Astrocyte of the spinal cord (primary cell): ENCODE measurements at regions not wholly inside any gene's neighbourhood (a gene's known extent, or its start where the extent isn't known, plus 50 kb on each side); places are given as distances from the start of the nearest gene placed in this dataset.
A peak's percentile ranks its signal among the peaks of the same experiment; 100 is the strongest.

Experiments
- DNase-seq: peaks from one replicate; pipeline ENCODE4 v3.0.0; 2011; ENCODE audit warnings: low read depth, low spot score
- H3K4me3 ChIP-seq: 2 replicates; pipeline ENCODE4 v1.5.1; 2011; ENCODE audit warnings: low read depth, mild to moderate bottlenecking, low read length, moderate library complexity
- in situ Hi-C: cut with HindIII; loops from 2 replicates; pipeline ENCODE4 v1.10.0; 2017; ENCODE audit warnings: low sequenced_read_pairs
- TF ChIP-seq, protein P1 (sequence below): IDR thresholded peaks from 2 replicates; pipeline ENCODE4 v1.5.1; 2012; ENCODE audit warnings: low read depth, mild to moderate bottlenecking, low read length, inconsistent platforms

DNA sequence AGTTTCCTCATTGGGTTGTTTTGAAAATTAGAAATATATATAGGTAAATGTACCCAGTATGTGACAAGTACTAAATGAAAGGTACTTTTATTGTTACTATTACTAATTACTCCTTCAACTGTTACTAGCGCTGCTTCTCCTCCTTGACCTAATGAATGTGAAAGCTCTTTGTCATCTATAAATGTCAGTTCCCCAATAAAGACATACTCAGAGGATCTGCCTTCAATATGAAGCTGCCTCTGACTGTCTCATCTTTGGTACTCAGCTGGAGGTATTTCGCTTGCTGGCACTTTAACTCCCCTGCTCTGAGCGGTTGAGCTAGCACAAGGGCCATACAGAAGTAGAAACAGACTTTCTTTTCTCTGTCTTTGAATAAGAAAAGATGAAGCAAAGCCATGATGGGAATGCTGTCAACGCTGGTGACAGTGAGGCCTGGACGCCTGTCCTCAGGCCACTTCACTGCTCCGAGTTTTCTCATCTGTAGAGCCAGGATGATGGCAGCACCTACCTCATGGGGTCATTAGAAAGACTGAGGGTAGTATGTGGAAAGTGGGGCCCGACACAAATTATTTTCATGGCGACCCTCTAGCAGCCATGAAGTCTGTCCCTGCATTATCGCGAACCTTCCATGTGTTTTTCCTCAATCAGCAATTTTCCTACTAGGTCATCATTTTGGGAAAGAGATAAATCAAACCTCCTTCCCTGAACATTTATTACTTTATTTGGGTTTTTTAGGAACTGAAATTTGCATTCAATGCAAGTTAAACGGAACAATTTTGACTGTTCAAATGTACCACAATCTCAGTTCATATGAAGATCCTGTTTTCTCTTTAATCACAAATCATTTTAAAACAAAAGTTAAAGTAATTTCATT lies 55.9 kb upstream of the SNX9 start:
- H3K4me3 ChIP-seq: no peak overlapping the region
- TF ChIP-seq, protein P1, sequence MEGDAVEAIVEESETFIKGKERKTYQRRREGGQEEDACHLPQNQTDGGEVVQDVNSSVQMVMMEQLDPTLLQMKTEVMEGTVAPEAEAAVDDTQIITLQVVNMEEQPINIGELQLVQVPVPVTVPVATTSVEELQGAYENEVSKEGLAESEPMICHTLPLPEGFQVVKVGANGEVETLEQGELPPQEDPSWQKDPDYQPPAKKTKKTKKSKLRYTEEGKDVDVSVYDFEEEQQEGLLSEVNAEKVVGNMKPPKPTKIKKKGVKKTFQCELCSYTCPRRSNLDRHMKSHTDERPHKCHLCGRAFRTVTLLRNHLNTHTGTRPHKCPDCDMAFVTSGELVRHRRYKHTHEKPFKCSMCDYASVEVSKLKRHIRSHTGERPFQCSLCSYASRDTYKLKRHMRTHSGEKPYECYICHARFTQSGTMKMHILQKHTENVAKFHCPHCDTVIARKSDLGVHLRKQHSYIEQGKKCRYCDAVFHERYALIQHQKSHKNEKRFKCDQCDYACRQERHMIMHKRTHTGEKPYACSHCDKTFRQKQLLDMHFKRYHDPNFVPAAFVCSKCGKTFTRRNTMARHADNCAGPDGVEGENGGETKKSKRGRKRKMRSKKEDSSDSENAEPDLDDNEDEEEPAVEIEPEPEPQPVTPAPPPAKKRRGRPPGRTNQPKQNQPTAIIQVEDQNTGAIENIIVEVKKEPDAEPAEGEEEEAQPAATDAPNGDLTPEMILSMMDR: no peak
- in situ Hi-C loops: no loop called here
- DNase-seq: no peak

DNA sequence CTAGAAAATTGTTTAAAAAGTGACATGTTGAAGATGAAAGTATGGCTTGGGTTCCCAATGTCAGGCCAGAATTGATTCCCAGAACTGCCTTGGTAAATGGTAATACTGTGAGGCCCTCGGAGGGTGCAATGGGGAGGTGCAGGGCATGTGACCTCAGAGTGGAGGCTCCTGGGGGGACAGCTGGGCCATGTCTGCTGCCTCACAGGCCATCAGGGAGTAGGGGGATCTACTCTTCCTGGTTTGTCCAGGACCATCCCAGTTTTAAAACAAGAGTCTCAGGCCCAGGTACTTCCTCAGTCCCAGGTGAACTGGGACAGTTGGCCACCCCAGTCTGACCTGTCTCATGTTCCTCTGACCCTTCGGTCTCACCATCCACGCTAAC lies 55.3 kb upstream of the SNX9 start:
- in situ Hi-C loops: no loop called here
- TF ChIP-seq, protein P1: no peak
- H3K4me3 ChIP-seq: no peak overlapping the region
- no peak for DNase-seq

DNA sequence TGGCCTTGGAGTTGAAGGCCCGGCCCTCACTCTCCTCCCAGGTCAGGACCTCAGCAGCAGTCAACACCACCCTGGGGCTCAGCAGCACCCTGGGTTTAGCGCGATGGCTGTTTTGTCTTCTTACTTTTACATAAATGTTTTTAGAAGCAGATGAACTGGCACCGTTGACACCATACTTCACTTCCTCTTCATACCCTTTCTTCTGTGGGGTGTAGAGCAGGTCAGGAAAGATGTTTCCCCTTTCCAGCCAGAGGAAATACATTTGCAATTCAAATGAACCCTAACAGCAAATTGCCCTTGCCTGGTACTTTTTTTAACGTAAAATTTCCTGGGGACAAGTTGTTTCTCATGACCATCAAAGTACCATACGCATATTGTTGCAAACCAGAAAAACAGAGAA lies 54.7 kb upstream of the SNX9 start:
- DNase-seq: no peak
- no peak overlapping the region for H3K4me3 ChIP-seq
- in situ Hi-C loops: no loop called here
- TF ChIP-seq, protein P1: no peak

DNA sequence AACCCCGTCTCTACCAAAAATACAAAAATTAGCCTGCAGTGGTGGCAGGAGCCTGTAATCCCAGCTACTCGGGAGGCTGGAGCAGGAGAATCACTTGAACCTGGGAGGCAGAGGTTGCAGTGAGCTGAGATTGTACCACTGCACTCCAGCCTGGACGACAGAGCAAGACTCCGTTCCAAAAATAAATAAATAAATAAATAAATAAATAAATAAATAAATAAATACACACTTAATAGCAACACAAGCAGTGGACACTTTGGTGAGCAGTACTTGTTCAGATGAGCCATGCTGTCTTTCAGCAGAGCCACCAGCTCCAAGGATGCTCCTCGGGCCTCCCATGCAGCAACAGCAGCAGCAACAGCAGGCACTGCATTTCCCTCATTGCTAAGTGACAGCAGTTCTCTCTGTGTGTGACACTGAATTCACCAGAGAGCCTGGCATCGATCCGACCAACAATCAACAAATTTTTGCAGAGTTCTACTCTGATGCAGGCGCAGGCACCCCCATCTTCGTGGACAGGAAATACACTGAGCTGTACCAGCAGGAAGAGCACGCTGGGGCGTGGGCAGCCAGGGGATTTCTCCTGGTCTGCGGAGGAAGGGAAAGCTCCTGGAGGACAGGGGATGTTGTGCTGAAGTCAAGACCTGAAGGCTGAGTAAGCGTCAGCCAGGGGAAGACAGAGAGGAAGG lies 54.0 kb upstream of the SNX9 start:
- in situ Hi-C loops: no loop called here
- TF ChIP-seq, protein P1: no peak

GRCh38 chr6:157769776-157770426 lies 53.1 kb upstream of the SNX9 start:
- no peak for DNase-seq
- in situ Hi-C loops: no loop called here

More for the DNA sequence above, 54.0 kb upstream of the SNX9 start:
- DNase-seq: no peak
- no peak overlapping the region for H3K4me3 ChIP-seq

DNA sequence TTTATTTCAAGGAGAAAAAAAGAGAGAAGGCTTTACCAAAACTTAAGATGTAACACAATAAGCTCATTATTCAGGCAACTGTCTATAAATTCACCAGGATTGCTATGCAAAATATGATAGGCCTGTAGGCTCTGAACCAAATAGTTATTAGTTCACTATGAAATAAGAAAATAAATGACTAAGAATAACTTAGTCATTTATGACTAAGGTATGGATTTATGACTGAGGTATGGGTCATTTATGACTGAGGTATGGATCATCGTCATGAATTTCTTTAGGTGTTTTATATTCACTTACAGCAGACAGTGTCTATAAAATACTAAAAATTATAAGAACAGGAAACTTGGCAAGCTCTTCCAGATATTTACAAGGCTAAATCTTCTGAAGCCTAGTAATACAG lies 52.1 kb upstream of the SNX9 start:
- peak; percentile 32 for DNase-seq
- in situ Hi-C loops: no loop called here
- TF ChIP-seq, protein P1: no peak
- H3K4me3 ChIP-seq: no peak overlapping the region

More at GRCh38 chr6:157769776-157770426, 53.1 kb upstream of the SNX9 start:
- TF ChIP-seq, protein P1: no peak
- H3K4me3 ChIP-seq: no peak overlapping the region
